Mesenchymal stem cell (in vitro differentiated cells and primary cell): ENCODE measurements at regions not wholly inside any gene's neighbourhood (a gene's known extent, or its start where the extent isn't known, plus 50 kb on each side); places are given as distances from the start of the nearest gene placed in this dataset.
A peak's percentile ranks its signal among the peaks of the same experiment; 100 is the strongest.

Experiments used
- DNase-seq: peaks from one replicate; pipeline ENCODE4 v3.0.0-alpha.2; 2013
- H2AFZ ChIP-seq: one replicate; pipeline ENCODE4 v1.6.1; 2013; ENCODE audit warnings: low read depth, mild to moderate bottlenecking, control low read depth, inconsistent platforms, low read length, moderate library complexity
- H2AK5ac ChIP-seq: 2 replicates; pipeline ENCODE4 v1.6.1; 2013; ENCODE audit warnings: low read length, moderate library complexity, mild to moderate bottlenecking, inconsistent platforms; ENCODE audit not compliant: severe bottlenecking
- H2BK120ac ChIP-seq: one replicate; pipeline ENCODE4 v1.6.1; 2013; ENCODE audit warnings: low read depth, mild to moderate bottlenecking, inconsistent platforms, low read length, moderate library complexity
- H2BK12ac ChIP-seq, 2 experiments: one replicate each; pipeline ENCODE4 v1.6.1; 2013; ENCODE audit warnings: inconsistent platforms in 2 of 2, low read length in 2 of 2, mild to moderate bottlenecking in 2 of 2, moderate library complexity in 2 of 2, control low read depth in 1 of 2
- H2BK15ac ChIP-seq: one replicate; pipeline ENCODE4 v1.6.1; 2013; ENCODE audit warnings: mild to moderate bottlenecking, low read depth, inconsistent platforms; ENCODE audit not compliant: poor library complexity, severe bottlenecking
- H2BK5ac ChIP-seq: 2 replicates; pipeline ENCODE4 v1.6.1; 2013; ENCODE audit warnings: low read depth, mild to moderate bottlenecking, low read length, control low read depth, inconsistent platforms; ENCODE audit not compliant: poor library complexity, severe bottlenecking
- H3K14ac ChIP-seq, 2 experiments: one replicate each; pipeline ENCODE4 v1.6.1; 2013; ENCODE audit warnings: inconsistent platforms in 2 of 2, low read length in 2 of 2, control low read depth in 1 of 2, mild to moderate bottlenecking in 1 of 2, moderate library complexity in 1 of 2
- H3K18ac ChIP-seq, 2 experiments: one replicate each; pipeline ENCODE4 v1.6.1; 2013; ENCODE audit warnings: inconsistent platforms in 2 of 2, low read length in 2 of 2, control low read depth in 1 of 2, low read depth in 1 of 2, mild to moderate bottlenecking in 1 of 2
- H3K23ac ChIP-seq, 2 experiments: one replicate each; pipeline ENCODE4 v1.6.1; 2013; ENCODE audit warnings: inconsistent platforms in 2 of 2, low read length in 2 of 2, mild to moderate bottlenecking in 2 of 2, moderate library complexity in 2 of 2, control low read depth in 1 of 2
- H3K27ac ChIP-seq: 2 replicates; pipeline ENCODE4 v1.5.1; 2013; ENCODE audit warnings: mild to moderate bottlenecking, moderate library complexity, low read length, control low read depth, inconsistent platforms; ENCODE audit not compliant: poor library complexity, severe bottlenecking
- H3K27me3 ChIP-seq, 2 experiments: 2 replicates each; pipeline versions ENCODE4 v1.6.1 to v1.7.0; 2013; ENCODE audit warnings: low read length in 2 of 2, mild to moderate bottlenecking in 2 of 2, moderate library complexity in 2 of 2, control low read depth in 1 of 2, inconsistent platforms in 1 of 2; ENCODE audit not compliant: control insufficient read depth in 1 of 2, insufficient read depth in 1 of 2
- H3K36me3 ChIP-seq, 2 experiments: 2 replicates each; pipeline versions ENCODE4 v1.6.1 to v1.7.0; 2013; ENCODE audit warnings: low read length in 2 of 2, control low read depth in 1 of 2, inconsistent platforms in 1 of 2, low read depth in 1 of 2, mild to moderate bottlenecking in 1 of 2; ENCODE audit not compliant: insufficient read depth in 2 of 2, control insufficient read depth in 1 of 2
- H3K4ac ChIP-seq, 2 experiments: one replicate each; pipeline ENCODE4 v1.6.1; 2013; ENCODE audit warnings: inconsistent platforms in 2 of 2, low read length in 2 of 2, mild to moderate bottlenecking in 2 of 2, moderate library complexity in 2 of 2, control low read depth in 1 of 2, low read depth in 1 of 2
- H3K4me1 ChIP-seq: 2 replicates; pipeline ENCODE4 v1.6.1; 2013; ENCODE audit warnings: low read depth, low read length, control low read depth; ENCODE audit not compliant: control insufficient read depth, insufficient read depth
- H3K4me2 ChIP-seq: 2 replicates; pipeline ENCODE4 v1.6.1; 2013; ENCODE audit warnings: low read length, mild to moderate bottlenecking, inconsistent platforms; ENCODE audit not compliant: poor library complexity, severe bottlenecking
- H3K4me3 ChIP-seq, 2 experiments: 2 replicates each; pipeline versions ENCODE4 v1.5.1 to v1.7.0; 2013; ENCODE audit warnings: low read length in 2 of 2, mild to moderate bottlenecking in 2 of 2, control low read depth in 1 of 2, low read depth in 1 of 2; ENCODE audit not compliant: insufficient read depth in 1 of 2
- H3K79me1 ChIP-seq: replicated peaks from 2 replicates; pipeline ENCODE4 v1.6.1; 2013; ENCODE audit warnings: mild to moderate bottlenecking, control low read depth, low read length, inconsistent platforms; ENCODE audit not compliant: poor library complexity, severe bottlenecking
- H3K9ac ChIP-seq: 2 replicates; pipeline ENCODE4 v1.7.0; 2013; ENCODE audit warnings: mild to moderate bottlenecking, low read length, moderate library complexity
- H3K9me3 ChIP-seq: 2 replicates; pipeline ENCODE4 v1.7.0; 2013; ENCODE audit warnings: mild to moderate bottlenecking, low read length; ENCODE audit not compliant: control insufficient read depth
- H4K8ac ChIP-seq: one replicate; pipeline ENCODE4 v1.6.1; 2013; ENCODE audit warnings: inconsistent platforms, mild to moderate bottlenecking, low read length, moderate library complexity
- H4K91ac ChIP-seq: one replicate; pipeline ENCODE4 v1.6.1; 2013; ENCODE audit warnings: mild to moderate bottlenecking, low read length, inconsistent platforms
- WGBS: methylation state at CpG from one replicate; pipeline ENCODE4 v1.1.7; 2013; ENCODE audit warnings: mixed read lengths; 5-methylcytosine and 5-hydroxymethylcytosine counted together

DNA sequence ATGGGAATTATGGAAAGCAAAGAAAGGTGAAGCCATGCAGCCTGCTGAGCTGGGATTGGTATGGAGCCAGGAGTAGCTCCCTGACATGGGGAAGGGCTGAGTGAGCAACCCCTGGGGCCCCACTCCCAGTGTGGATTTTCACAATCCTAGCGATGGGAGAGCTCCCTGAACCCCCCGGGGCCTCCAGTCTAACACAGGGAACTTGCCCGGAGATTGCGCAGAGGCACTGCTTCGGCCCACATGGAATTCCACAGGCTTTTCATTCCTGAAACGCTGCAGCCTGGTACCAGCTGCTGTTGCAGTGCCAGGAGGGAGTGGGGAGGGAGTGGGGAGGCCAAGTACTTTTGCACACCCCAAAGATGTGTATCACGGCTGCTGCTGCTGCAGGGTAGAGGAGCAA is 110.4 kb upstream of the C21orf91 start:
- Histone ChIP-seq H3K9ac (no peak overlapping the region), H3K4ac (no peak overlapping the region), H3K4me2 (no peak overlapping the region), H2AFZ (no peak overlapping the region), H3K23ac (no peak overlapping the region), H3K4me3 (no peak overlapping the region), H3K27me3 (no peaks in the 10 kb centered on the region), H4K8ac (no peak overlapping the region), H2BK12ac (peak overlapping the region in 1 of 2 experiments; percentile 11), H3K27ac (no peak overlapping the region), H2AK5ac (no peak overlapping the region), H2BK15ac (no peak overlapping the region), H3K18ac (no peak overlapping the region), H2BK120ac (no peak overlapping the region), H3K14ac (no peak overlapping the region), H3K79me1 (no peaks in the 10 kb centered on the region), H3K36me3 (no peaks in the 10 kb centered on the region), H3K4me1 (no peaks in the 10 kb centered on the region), H4K91ac (no peak overlapping the region), H3K9me3 (peaks cover 4% of the 10 kb centered on the region), H2BK5ac (no peak overlapping the region)
- 82% methylated on average over 7 of the region's 7 CpGs for WGBS
- no peak for DNase-seq

GRCh38 chr21:17925899-17926298 is 106.7 kb upstream of the C21orf91 start:
- H3K9me3 ChIP-seq: peaks cover 3% of the 10 kb centered on the region
- no CpG with 5 or more reads among the region's 1 CpG for WGBS

DNA sequence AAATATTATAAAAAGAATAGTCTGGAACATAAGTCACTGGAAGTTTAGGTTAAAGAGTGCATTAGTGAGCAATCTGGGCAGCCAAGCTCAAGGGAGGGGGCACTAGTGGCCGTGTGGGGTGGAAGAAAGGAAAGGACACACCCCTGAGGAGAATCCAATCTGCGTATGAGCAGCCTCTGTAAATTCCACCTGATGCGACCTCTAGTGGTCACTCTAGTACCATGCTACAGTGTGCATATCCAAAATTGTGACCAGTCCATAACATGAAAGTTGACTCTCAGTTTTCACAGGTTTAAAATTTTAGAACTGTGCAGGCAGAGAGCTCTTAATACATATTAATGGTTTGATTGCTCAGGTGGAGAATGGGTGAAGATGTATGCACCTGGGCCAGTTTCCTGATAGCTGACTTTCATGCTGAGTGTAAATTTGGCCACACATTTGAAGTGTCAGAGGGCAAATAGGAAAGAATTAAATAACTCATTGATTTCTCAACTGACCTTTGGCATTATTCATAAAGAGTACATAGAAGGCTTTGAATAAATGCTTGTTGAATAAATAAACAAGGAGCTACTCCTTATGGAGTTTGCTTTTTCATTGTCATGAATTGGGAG is 105.9 kb upstream of the C21orf91 start:
- no peak overlapping the region for H3K27ac ChIP-seq
- H3K23ac ChIP-seq: no peak overlapping the region
- no peak overlapping the region for H3K4me2 ChIP-seq
- H3K4me3 ChIP-seq: no peak overlapping the region
- no peak overlapping the region for H4K91ac ChIP-seq
- no peak overlapping the region for H2BK12ac ChIP-seq
- no peak overlapping the region for H3K14ac ChIP-seq
- no peak overlapping the region for H4K8ac ChIP-seq
- H3K36me3 ChIP-seq: no peaks in the 10 kb centered on the region
- no peaks in the 10 kb centered on the region for H3K4me1 ChIP-seq
- H3K9me3 ChIP-seq: peaks cover 11% of the 10 kb centered on the region
- H2AK5ac ChIP-seq: no peak overlapping the region
- no peak overlapping the region for H3K4ac ChIP-seq
- 0% methylated on average over 3 of the region's 3 CpGs for WGBS
- no peak overlapping the region for H2BK15ac ChIP-seq
- H2BK120ac ChIP-seq: no peak overlapping the region
- peaks cover 0 to 6% of the 10 kb centered on the region in 2 experiments for H3K27me3 ChIP-seq
- DNase-seq: peak; percentile 66
- no peak overlapping the region for H2BK5ac ChIP-seq
- H2AFZ ChIP-seq: no peak overlapping the region
- H3K9ac ChIP-seq: no peak overlapping the region
- no peak overlapping the region for H3K18ac ChIP-seq
- no peaks in the 10 kb centered on the region for H3K79me1 ChIP-seq

More at GRCh38 chr21:17925899-17926298, 106.7 kb upstream of the C21orf91 start:
- H2BK12ac ChIP-seq: no peak overlapping the region
- H3K4me1 ChIP-seq: no peaks in the 10 kb centered on the region
- H4K91ac ChIP-seq: no peak overlapping the region
- H2BK120ac ChIP-seq: no peak overlapping the region
- no peak overlapping the region for H3K4ac ChIP-seq
- no peak overlapping the region for H3K4me2 ChIP-seq
- H2AFZ ChIP-seq: no peak overlapping the region
- no peaks in the 10 kb centered on the region for H3K79me1 ChIP-seq
- no peak overlapping the region for H3K27ac ChIP-seq
- no peak overlapping the region for H2AK5ac ChIP-seq
- no peak overlapping the region for H3K4me3 ChIP-seq
- H2BK15ac ChIP-seq: no peak overlapping the region
- H2BK5ac ChIP-seq: no peak overlapping the region
- H3K23ac ChIP-seq: no peak overlapping the region
- H3K27me3 ChIP-seq: peaks cover 0 to 6% of the 10 kb centered on the region in 2 experiments
- no peak overlapping the region for H3K9ac ChIP-seq
- peak; percentile 52 for DNase-seq
- no peak overlapping the region for H3K18ac ChIP-seq
- H3K14ac ChIP-seq: no peak overlapping the region
- H4K8ac ChIP-seq: no peak overlapping the region
- H3K36me3 ChIP-seq: no peaks in the 10 kb centered on the region

DNA sequence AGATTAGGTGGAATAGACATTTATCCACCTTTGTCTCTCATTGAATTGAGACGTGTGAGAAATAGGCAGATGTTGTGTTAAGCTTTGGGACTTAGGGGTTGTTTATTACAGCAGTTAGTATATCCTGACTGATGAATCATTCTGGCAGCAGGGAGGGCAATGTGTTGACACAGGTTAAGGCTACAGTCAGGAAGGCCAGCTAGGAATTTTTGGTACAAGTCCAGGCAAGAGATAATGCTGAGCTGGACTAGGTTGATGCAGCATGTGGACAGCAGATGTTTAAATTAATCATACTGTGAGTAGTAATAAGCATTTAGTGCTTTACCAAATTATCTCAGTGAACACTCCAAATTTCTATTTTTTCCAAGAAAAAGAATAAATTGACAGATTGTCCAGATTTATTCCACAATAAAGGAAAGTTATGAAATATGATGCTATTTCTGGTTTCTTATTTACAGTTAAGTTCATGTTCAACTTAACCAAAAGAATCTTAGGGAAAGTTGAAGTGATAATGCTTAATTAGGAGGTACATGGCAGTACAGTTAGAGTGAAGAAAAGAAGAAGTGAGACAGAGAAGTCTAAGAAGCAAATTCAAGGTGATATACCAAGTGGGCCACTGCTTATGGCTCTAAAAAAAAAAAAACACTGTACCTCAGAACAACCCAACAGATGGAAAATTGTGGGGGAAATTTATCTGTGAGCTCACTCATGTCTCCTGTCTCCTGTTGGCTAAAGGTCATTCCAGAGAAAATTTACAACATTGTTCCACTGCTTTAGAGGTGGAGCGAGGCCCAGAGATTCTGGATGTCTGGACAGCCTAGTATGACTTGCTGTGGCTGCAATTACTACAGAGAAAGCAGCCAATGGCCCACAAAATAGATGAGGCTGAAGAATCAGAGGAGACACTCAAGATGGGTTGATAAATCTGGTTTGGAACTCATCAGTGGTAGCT is 102.7 kb upstream of the C21orf91 start:
- Histone ChIP-seq H2AK5ac (no peak overlapping the region), H3K18ac (no peak overlapping the region), H3K14ac (no peak overlapping the region), H2BK5ac (no peak overlapping the region), H3K4me2 (no peak overlapping the region), H3K27ac (no peak overlapping the region), H4K91ac (no peak overlapping the region), H4K8ac (no peak overlapping the region), H2BK120ac (no peak overlapping the region), H3K9me3 (peaks cover 11% of the 10 kb centered on the region), H3K23ac (no peak overlapping the region), H3K4me3 (no peak overlapping the region), H2AFZ (no peak overlapping the region), H2BK15ac (no peak overlapping the region), H3K9ac (peak overlapping the region; percentile 41), H3K4ac (no peak overlapping the region), H3K4me1 (no peaks in the 10 kb centered on the region), H2BK12ac (no peak overlapping the region), H3K79me1 (no peaks in the 10 kb centered on the region), H3K36me3 (no peaks in the 10 kb centered on the region), H3K27me3 (peaks cover 0 to 6% of the 10 kb centered on the region in 2 experiments)
- peak; percentile 75 for DNase-seq
- 46% methylated on average over 2 of the region's 2 CpGs for WGBS
